Activated CD8-positive, alpha-beta memory T cell treated with anti-CD3 and anti-CD28 coated beads for 24 hours (primary cell): ENCODE measurements at regions not wholly inside any gene's neighbourhood (a gene's known extent, or its start where the extent isn't known, plus 50 kb on each side); places are given as distances from the start of the nearest gene placed in this dataset.

Experiments used
- DNase-seq: peaks from one replicate; pipeline ENCODE4 v3.0.0-alpha.2; 2020

DNA sequence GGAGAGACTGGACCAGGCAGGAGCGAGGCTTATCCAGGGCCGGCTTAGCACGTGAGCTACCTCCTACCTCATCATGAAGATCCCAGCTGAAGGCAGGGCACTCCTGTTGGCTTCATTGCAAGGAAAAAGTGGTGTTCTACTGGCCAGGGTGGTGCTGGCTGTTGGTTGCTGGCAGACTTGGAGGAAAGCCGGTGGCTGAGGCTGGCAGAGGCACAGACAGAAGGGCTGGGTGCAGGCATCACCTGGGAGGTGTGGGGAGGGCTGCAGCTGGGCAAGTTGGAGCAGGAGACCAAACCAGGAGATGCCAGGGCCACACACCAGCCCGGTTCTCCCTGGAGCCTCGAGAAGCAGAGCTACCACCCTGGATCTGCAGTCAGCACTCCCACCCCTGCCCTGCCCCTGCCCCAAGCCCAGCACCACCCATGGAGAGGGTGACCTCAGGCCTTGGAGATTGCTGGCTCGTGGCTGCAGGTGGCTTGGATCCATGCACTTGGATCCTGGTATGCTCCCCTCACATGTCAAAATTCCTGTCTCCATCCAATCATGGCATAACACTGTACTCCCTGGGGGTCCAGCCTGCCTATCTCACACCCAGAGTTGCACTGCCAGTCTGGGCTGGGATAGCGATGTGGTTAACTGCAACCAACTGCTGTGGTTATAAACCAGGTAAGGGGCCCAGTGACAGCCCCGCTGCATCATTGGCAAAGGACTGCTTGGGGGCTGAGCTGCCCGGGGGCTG is 49.7 kb downstream of the GLI2 start:
- DNase-seq, result no peak

DNA sequence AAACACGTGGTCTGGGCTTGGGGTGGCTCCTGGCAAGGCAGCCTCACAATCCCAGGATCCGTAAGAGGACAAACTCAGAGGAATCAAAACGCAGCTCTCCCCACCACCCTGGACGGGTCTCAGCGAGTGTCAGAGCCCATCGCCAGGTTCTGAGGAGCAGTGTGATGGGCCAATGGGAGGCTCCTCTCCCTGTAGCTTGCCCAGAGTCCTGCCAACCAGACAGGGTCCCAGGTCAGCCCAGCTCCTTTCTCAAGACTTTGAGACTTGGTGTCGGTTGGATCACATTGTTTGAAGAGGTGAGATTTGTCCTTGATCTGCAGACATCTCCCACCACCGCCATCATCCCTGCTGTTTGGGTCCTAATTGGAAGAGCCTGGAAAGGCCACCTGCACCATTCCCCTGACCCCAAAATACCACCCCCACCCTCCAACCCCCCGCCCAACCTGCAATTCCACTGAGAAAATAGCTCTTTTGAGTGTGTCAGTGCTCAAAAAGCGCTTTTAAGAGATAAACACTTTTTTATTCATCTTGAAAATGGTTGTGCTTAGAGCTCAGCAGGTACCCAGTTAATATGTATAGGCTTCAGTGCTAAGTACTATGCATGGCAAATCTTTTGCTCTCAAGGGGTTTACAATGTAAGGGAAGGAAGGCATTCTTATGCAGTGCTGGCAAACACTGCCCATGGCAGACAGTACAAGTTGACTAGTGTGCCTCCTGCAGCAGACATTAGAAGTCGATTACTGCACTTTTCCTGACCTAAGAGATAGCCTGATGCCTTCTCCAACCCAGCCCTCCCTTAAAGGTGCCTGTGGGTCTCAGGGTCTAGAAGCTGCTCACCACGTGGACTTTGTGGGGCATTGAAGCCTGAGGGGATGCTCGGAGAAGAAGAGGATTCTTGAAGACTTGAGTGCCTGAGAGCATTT is 50.6 kb downstream of the GLI2 start:
- DNase-seq, result no peak

DNA sequence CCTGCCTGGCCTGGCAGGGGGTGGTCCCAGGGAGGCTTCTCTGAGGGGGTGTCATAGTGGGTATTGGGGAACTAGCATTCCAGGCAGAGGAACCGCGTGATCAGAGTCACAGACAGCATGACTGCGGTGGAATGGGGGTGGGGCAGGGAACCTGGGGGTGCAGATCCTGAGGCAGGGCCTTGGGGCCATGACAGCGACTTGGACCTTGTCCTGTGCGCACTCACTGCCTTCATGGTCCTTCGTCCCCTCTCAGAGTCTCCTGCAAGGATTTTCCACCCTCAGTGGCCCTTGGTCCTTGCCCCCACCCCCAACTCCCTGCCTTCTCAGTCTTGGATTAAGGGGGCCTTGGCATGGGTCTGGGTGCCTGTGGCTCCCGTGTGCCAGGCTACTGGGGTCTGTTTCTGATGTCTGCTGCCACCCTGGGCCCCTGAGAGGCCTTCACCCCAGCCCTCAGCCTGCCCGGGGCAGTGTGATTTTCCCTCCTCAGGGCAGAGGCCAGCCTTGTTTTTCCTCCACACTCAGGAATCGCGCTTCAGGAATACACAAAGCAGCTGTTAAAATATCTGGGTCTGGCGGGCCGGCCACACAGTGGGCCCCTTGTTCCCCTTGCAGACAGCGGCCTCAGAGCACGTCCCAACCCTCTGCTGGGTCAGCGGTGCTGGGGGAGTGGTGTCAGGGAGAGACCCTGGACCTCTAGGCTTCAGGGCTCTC is 51.6 kb downstream of the GLI2 start:
- DNase-seq, result no peak

DNA sequence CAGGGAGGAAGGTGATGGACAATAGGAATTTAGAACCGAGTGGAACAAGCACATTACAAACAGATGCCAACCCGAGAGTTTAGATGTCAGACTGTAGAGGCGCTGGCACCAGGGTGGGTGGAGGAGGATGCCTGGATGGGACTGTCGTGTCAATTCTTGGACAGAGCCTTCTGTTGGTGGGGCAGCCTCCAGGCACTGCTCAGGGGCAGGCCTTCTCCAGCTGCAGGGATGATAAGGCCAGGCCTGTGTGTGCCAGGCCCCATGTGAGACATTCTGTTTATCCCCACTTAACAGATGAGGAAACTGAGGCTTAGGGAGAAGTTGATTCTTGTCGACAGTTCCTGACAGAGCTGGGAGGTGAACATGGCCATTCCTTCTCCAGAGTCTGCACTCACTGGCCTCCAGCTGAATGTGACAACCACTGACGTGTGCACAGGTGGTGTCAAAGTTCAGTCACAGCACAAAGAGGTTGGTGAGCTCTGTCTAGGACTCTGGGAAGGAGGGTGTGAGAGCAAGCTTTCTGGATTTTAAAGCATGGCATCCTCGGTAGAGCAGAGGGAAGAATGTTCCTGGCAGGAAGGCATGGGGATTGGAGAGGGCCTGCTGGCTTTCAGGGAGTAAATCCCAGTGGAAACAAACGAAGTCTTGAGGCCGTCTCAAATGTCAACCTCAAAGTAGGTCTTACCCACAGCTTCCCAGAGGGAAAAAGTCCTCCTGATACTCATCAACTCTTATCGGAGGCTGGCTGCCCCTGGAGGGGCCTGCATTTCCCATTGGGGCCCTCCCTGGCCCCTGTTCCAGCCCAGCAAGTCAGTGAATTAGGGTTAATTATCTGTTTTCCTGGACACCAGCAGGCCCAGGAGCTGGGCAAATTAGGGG is 52.4 kb downstream of the GLI2 start:
- DNase-seq, result no peak

DNA sequence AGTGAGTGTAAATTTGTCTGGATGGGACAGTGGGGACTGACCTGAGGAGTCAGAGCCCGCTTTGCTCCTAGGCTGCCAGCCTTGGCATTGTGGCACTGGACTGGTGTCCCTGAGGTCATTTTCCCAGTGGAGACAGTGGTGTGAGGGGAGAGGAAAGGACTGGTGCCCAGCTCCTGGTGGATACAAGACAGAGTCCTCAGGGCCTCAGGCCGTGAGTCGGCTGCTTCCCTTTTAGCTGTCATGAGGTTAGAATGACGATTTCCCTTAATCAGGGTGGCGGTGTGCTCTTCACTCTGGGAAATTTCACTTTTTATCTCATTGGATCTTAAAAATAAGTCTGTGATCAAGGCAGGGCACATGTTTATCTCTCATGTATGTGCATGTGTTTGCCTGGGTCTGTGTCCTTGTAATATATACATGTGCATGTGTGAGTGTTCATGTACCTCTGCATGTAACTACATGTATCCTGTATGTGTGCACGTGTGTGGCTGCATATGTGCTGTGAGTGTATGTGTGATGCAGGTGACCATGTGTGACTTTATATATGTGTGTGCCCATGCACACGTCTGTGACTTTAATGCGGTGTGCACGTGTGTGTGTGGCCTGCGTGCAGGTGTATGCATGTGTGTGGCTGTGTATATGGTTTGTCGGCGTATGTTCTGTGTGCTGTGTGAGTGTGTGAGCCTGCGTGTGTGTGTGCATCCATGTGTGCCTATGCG is 55.7 kb downstream of the GLI2 start:
- no peak for DNase-seq

DNA sequence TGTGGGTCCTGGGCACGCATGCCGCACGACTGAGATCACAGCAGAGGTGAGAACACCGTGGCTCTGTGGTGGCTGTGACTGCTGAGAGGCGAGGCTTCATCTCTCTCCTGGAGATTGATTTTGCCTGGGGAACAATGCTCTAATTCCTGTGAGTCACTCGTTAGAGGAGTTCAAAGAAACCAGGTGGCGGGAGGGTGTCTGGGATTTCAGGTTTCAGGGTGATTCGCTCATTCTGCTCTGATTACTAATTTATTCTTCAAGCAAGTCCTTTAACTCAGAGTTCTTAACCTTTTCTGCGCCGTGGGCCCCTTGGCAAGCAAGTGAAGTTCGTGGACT is 56.3 kb downstream of the GLI2 start:
- DNase-seq, result no peak

DNA sequence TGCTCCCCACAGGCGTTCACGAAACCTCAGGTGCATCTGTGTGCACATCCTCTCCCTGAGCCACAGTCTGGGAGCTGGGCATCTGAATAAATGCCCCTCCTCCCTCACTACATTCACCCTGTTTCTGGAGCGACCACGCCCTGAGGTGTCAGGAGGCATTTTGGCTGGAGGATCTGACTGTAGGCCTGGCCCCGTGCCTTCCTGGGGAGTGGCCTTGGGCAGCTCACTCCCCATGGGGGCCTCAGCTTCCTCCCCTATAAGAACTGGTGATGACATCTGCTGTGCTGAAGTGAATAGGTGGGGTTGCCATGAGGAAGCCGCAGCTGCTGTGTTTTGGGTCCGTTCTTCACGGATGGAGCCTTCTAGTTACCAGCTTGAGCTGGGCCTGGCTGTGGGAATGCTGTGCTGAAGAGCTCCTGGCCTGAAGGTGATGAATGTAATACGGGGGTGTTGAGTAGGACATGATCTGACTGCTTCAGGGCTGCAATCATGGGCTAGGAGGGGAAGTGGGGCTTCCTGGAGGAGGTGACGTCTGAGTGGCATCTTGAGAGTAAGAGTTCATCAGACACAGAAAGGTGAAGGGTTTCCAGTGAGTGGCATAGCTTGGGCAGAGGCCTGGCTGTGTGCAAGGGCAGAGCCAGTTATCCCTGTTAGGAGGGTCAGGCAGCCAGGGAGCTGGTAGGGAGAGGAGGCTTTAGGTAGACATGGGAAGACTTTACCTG is 58.2 kb downstream of the GLI2 start:
- DNase-seq, result no peak

DNA sequence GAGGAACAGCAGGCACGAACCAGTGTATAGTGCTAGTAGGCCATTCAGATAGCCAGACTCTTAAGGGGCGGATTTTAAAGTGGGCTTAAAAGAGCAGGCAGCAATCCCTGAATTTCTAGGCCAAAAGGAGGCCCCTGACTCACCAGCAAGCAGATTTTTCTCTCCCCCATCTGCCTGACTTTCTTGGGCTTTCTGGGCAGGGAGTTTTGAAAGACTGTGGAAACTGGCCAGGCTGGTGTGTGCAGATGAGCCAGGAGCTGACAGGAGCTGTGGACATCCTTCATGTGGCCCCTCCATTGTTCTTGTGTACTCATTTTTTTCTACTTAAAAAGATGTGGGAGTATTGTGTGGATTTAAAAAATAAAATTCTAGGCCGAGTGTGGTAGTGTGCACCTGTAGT is 59.0 kb downstream of the GLI2 start:
- no peak for DNase-seq

DNA sequence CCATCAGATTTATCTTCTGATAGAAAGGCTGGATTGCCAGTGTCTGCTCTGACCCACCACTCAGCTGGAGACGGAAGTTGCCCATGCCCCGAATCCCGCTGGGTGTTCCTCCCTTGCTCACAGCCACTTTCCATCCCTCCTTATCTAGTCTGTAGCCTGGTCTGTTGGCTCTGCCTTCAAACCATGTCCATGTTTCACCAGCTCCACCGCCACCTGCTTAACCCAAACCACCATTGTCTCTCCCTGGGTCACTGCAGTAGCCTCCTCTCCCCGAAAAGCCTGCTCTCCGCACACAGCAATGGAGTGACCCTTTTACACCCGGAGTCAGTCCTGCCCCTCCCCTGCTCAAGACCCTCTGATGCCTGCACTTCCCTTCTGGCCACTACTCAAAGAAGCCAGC is 60.4 kb downstream of the GLI2 start:
- no peak for DNase-seq

DNA sequence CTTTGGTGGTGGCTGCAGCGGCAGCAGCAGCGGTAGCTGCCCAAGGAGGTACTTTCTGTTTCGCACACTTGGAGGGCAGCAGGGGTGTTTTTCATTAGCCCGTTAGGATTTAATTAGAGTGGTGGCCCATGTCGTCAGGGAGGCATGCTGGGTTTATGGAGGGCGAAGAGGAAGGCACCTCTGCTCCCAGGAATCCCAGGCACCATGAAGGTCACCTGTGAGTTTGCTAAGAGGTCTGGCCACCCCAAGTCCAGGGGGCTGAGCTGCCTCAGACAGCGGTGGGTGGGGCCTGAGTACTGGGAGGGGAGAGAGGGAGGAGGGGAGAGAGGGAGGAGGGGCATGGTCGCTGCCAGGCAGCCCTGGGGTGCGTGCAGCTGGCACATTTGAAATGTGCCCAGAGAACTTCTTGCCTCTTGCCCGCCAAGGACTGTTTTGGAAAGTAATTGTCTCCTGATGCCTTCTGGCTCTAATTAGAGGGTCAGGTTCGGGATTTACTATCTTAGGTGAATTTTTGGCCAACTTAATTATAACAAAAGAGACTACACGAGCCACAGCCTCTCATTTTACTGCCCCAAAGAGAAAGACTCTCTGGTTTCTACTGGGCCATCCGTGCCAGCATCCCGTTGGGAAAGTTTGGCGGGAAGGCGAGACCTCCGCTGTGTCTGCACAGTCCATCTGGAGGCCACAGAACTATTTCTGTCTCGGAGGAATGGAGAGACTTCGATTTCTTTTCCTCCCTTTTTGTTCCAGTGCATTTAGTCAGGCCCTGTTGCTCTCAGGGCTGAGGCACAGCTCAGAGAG is 62.0 kb downstream of the GLI2 start:
- DNase-seq, result no peak

DNA sequence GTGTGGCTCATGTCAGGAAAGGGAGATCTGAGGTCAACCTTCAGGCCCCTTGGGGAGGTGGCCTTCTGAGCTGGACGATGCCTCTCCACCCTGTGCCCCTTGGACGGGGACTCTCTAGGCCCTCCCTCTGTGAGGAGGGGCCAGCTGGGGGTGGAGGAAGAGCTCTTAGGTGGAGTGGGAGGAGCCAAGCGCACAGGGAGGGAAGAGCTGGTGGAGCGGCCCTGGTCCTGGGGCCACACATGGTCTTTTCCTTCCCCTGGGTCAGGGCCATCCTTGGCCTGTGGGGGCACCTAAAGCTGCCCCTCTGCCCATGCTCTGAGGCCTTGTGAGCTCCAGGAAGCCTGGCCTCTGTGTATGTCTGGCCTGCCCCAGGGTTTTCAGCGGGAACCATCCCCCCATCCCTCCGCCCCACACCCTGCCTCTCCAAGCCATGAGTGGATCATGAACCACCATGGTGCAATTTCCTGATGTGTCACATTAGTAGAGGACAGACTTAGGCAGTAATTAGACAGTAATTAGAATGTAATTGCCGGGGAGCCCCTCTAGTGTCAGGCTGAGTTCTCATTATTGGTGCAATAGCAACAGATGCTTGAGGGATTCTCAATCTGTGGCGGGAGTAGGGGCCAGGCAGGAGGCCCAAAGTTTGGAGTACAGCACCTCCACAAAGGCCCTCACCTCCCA is 63.0 kb downstream of the GLI2 start:
- DNase-seq, result no peak

DNA sequence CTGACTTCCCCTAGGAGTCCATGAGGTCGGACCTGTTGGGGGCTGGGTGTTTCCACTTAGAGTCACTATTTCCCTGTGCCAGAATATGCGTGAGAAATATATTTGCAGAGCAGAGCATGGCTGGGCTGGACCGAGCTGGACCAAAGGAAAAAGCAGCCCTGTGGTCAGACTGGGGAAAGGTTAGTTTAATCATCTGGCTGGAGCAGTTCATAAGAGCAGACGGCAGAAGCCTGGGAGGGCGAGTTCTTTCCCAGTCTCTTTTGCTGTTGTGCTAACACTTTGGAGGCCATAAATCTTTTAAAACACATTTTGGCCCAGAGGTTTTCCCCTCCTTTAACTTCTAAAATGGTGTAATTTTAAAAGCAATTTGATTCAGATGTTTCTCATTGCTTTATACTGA is 66.5 kb downstream of the GLI2 start:
- DNase-seq, result no peak

DNA sequence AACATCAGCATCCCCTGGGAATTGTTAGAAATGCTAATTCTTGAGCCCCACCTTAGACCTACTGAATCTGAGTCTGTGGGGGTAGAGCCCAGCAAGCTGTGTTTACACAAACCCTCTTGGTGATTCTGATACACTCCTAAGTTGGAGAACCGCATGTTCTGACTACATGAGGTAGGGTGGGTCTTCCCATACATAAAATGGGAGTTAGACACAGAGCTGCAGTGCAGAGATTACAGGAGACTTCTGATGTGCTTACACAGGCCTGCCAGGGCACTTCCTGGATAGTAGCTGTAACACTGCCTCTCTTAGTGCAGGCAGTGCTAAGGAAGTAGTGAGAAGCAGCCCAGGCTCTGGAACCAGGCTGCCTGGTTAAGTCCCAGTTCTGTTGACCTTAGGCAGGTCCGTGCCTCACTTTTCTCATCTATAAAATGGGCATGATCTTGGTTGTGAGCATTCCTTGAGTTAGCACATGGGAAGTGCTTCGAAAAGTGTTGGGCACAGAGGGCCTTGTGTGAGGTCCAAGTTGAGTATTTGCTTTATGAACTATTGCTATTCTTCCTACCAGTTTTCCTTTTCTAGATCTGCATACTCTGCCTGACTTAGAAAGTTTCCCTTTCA is 67.3 kb downstream of the GLI2 start:
- no peak for DNase-seq

DNA sequence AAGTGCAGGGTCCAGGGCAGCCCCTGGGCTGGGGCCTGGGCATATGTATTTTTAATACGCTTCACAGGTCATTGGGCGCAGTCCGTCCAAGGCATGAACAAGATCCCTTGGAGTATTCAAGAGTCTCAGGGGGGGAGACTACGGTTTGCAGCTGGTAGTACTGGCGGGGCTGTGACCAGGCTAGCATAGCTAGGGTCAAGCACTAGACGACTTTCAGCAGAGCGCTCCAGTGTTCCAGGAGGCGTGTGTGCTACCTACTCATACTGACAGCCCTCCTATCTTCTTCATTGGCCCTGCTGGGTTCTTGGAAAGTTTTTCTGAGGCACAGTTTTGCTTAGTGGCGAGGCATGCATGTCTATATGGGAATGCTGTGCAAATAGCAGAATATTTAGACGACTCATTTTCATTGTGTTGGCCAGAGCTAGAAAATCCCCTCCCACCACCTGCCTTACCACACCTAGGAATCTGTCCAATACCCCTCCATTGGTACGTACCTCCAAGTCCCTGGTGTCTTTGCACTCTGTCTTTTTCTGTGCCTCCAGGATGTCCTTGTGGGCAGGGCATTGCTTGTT is 68.2 kb downstream of the GLI2 start:
- no peak for DNase-seq

DNA sequence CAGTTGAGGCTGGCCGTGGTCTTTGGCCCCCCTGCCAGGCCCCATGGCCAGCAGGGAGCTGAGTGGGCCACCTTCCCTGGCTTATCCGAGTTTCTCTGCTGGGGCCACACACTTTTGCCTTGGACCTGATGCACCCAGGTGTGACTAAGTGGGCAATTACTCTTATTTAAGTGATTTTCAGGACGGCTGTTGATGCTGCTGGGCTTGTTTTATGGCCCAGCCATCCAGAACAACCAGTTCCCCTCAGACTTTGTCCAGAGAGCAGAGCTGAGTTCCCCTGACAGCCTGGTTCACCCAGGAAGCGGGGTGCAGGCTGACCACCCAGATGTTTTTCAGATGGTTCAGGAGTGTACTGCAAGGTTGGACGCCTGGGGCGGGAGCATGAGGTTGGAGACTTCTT is 68.8 kb downstream of the GLI2 start:
- no peak for DNase-seq

DNA sequence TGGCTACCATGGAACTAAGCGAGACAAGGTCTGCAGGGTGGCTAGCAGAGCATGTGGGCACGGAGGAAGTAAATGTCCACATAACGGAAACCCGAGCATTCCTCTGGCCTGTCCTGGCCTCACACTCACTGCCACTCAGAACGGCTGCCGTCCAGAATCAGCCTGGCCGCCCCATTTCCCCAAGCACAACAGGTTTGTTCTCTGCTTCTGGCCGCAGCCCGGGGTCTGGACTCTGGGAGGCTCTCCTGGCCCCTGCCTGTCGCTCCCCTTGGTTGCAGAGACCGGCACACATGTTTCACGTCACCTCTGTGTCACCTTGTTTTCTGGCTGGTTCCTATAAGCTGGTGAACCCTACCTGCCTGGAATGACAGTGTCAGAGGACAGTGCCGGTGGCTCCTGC is 69.3 kb downstream of the GLI2 start:
- DNase-seq, result no peak

DNA sequence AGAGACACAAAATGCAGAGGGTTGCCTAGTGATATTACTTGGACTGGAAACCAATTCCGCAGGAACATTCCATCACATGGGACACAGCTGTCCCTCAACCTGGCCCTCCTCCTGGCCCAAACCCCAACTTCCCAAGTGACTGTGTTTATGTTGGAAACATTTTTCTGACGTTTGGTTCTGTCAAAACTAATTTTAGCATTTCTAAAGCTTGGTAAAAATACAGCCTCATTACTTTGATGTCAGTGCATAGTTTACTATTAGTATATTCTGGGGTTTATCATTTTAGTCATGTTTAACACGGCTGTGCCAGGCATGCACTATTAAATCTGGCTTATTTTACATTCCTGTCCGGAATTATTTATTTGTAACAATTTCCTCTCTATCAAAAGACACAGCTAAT is 69.9 kb downstream of the GLI2 start:
- DNase-seq, result no peak

DNA sequence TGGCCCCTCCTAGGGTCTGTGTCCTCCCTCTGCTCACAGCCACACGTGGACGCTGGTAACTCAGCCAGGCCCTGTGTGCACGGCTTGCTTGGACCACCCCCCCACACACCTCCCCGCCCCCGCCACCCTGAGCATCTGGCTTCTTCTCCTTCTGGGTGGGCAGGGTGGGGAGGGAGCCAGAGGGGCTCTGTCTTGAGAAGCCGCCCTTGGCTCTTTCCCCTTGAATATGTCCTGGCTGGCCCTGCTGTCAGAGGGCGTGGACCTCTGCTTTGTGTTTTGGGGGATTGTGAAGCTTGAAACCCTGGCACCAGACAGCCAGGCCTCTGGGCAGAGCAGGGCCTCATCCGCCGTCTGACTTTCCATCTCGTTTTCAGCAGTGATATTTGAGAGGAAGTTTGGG is 72.1 kb downstream of the GLI2 start:
- no peak for DNase-seq

DNA sequence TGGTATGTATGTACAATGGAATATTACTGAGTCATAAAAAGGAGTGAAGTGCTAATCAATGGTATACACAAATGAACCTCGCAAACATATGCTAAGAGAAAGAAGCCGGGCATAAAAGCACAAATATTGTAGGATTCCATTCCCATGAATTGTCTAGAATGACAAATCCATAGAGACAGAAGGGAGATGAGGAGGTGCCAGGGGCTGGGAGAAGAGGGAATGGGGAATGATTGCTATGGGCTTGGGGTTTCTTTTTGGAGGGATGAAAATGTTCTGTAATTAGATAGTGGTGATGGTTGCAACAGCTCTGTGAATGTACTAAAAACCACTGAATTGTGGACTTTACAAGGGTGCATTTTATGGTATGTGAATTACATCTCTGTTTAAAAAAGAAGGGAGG is 73.5 kb downstream of the GLI2 start:
- DNase-seq, result no peak
